Spleen (tissue), 11 donors: ENCODE measurements at regions not wholly inside any gene's neighbourhood (a gene's known extent, or its start where the extent isn't known, plus 50 kb on each side); places are given as distances from the start of the nearest gene placed in this dataset.

Experiments used
- DNase-seq: peaks from one replicate; pipeline ENCODE4 v3.0.0-alpha.2; 2020
- H3K27ac ChIP-seq, 8 donors: fragments of 200-600 bp; sonication (generic) in 7 of 8; 1 replicate in 4 of 8; 2 replicates in 4 of 8; pipeline versions ENCODE4 v1.5.0 to v1.8.0; 2016 to 2021; ENCODE audit warnings: inconsistent platforms in 4 of 8, mild to moderate bottlenecking in 4 of 8, moderate library complexity in 1 of 8
- H3K27me3 ChIP-seq, 7 donors: fragments of 200-600 bp; sonication (generic) in 6 of 7; replicated peaks in 1 of 7; 1 replicate in 4 of 7; 2 replicates in 3 of 7; pipeline versions ENCODE4 v1.5.0 to v1.8.0; 2016 to 2021; ENCODE audit warnings: inconsistent platforms in 3 of 7, mild to moderate bottlenecking in 1 of 7
- H3K36me3 ChIP-seq, 6 donors: fragments of 200-600 bp; sonication (generic) in 5 of 6; 1 replicate in 4 of 6; 2 replicates in 2 of 6; pipeline versions ENCODE4 v1.5.0 to v1.8.0; 2016 to 2021; ENCODE audit warnings: inconsistent platforms in 2 of 6
- H3K4me1 ChIP-seq, 6 donors: fragments of 200-600 bp; sonication (generic) in 5 of 6; 1 replicate in 3 of 6; 2 replicates in 3 of 6; pipeline versions ENCODE4 v1.5.0 to v1.8.0; 2016 to 2021; ENCODE audit warnings: inconsistent platforms in 3 of 6
- H3K4me3 ChIP-seq, 8 donors: fragments of 200-600 bp; sonication (generic) in 7 of 8; 1 replicate in 4 of 8; 2 replicates in 4 of 8; pipeline versions ENCODE4 v1.5.0 to v1.8.0; 2016 to 2021; ENCODE audit warnings: inconsistent platforms in 4 of 8, mild to moderate bottlenecking in 4 of 8, moderate library complexity in 2 of 8
- H3K9me3 ChIP-seq, 8 donors: fragments of 200-600 bp; sonication (generic) in 7 of 8; 1 replicate in 4 of 8; 2 replicates in 4 of 8; pipeline versions ENCODE4 v1.5.0 to v1.8.0; 2016 to 2021; ENCODE audit warnings: inconsistent platforms in 4 of 8
- POLR2A ChIP-seq, 3 donors: fragments of 450-650 bp; IDR thresholded peaks; one replicate each; pipeline ENCODE4 v1.5.1; 2017; ENCODE audit warnings: antibody characterized with exemption in 3 of 3, mild to moderate bottlenecking in 1 of 3
- POLR2AphosphoS5 ChIP-seq, 3 donors: sonication (generic); formaldehyde crosslinking; IDR thresholded peaks; one replicate each; pipeline ENCODE4 v1.5.1; 2017; ENCODE audit warnings: antibody characterized with exemption in 3 of 3
- WGBS, 5 donors: extraction: QIAGEN DNeasy Blood & Tissue Kit in 3 of 5; methylation state at CpG; one replicate each; pipeline versions ENCODE4 v1.1.5 to v1.1.7; 2013 to 2018; 5-methylcytosine and 5-hydroxymethylcytosine counted together
- intact Hi-C: fragments of 100-400 bp; cut with DNase I; formaldehyde crosslinking; loops from one replicate; pipeline ENCODE4 v1.15.0; 2023; ENCODE audit warnings: low total_unique reads
- TF ChIP-seq, protein P1 (sequence below), 11 experiments: fragments of 200-600 bp in 7 of 11; fragments of 450-650 bp in 4 of 11; sonication (generic) in 4 of 11; IDR thresholded peaks in 8 of 11; conservative IDR thresholded peaks in 3 of 11; 1 replicate in 7 of 11; 2 replicates in 4 of 11; pipeline versions ENCODE4 v1.4.0 to v1.8.0; 2016 to 2021; ENCODE audit warnings: antibody characterized with exemption in 11 of 11, inconsistent platforms in 4 of 11, mild to moderate bottlenecking in 1 of 11
- donor health status: healthy with polysubstance abuse.
- donor health status: DM: no; HTN: no; CAD: no; lungs with moderate emphysema.
- donor health status: DM: no; HTN: no; CAD: no.
- donor health status: Bipolar disorder and iron deficiency.
- donor health status: healthy.
- donor health status: DM: no; HTN: no; CAD: no.
- donor health status: DM: yes; HTN: yes; CAD: no.

GRCh38 chr17:77381185-77381700 lies 240.5 kb downstream of the SEC14L1 start:
- no peaks in the 10 kb centered on the region for H3K27me3 ChIP-seq
- H3K4me1 ChIP-seq = peaks cover 74 to 100% (median 93%) of the 10 kb centered on the region in 6 donors
- intact Hi-C loops = no loop called here
- 20 to 72% (median 47%) methylated on average over 1 to 4 of the region's 4 CpGs for WGBS, 5 donors
- DNase-seq = no peak
- H3K9me3 ChIP-seq = no peaks in the 10 kb centered on the region
- peak overlapping the region in 7 of 8 donors; percentile 2 to 95 (median 80) for H3K27ac ChIP-seq
- H3K4me3 ChIP-seq = no peak overlapping the region
- TF ChIP-seq POLR2A (IDR thresholded peaks at IDR 0.05) = no peak
- TF ChIP-seq POLR2AphosphoS5 (IDR thresholded peaks at IDR 0.05) = no peak
- H3K36me3 ChIP-seq = peaks cover 0 to 25% (median 0%) of the 10 kb centered on the region in 6 donors

DNA sequence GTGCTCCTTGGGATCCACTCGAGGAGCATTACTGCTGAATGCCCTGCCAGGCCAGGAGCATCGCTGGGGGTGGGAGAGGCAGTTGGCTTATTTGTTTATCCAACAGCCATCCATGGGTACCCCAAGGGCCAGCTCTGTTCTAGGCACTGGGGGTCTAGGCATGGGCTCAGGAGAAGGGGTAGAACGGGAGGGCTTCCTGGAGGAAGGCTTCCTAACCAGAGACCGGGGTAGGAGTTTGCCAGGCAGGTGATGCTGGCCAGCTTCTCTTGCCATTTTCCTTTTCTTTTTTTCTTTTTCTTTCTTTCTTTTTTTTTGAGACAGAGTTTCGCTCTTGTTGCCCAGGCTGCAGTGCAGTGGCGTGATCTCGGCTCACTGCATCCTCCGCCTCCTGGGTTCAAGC lies 241.0 kb downstream of the SEC14L1 start:
- intact Hi-C loops = no loop called here

GRCh38 chr17:77382356-77382911 lies 241.7 kb downstream of the SEC14L1 start:
- no peaks in the 10 kb centered on the region for H3K27me3 ChIP-seq
- H3K9me3 ChIP-seq = no peaks in the 10 kb centered on the region
- DNase-seq = no peak
- intact Hi-C loops = no loop called here
- TF ChIP-seq POLR2A (IDR thresholded peaks at IDR 0.05) (no peak), POLR2AphosphoS5 (IDR thresholded peaks at IDR 0.05) (peak in 1 of 3 donors; percentile 37)
- TF ChIP-seq, protein P1, sequence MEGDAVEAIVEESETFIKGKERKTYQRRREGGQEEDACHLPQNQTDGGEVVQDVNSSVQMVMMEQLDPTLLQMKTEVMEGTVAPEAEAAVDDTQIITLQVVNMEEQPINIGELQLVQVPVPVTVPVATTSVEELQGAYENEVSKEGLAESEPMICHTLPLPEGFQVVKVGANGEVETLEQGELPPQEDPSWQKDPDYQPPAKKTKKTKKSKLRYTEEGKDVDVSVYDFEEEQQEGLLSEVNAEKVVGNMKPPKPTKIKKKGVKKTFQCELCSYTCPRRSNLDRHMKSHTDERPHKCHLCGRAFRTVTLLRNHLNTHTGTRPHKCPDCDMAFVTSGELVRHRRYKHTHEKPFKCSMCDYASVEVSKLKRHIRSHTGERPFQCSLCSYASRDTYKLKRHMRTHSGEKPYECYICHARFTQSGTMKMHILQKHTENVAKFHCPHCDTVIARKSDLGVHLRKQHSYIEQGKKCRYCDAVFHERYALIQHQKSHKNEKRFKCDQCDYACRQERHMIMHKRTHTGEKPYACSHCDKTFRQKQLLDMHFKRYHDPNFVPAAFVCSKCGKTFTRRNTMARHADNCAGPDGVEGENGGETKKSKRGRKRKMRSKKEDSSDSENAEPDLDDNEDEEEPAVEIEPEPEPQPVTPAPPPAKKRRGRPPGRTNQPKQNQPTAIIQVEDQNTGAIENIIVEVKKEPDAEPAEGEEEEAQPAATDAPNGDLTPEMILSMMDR (IDR thresholded peaks at IDR 0.05 in 8 of 11, conservative IDR thresholded peaks at IDR 0.05 in 3 of 11) = peak in 1 of 11 experiments; percentile 28
- H3K27ac ChIP-seq = peak overlapping the region in 7 of 8 donors; percentile 10 to 95 (median 80)
- H3K4me3 ChIP-seq = peak overlapping the region in 1 of 8 donors; percentile 37
- H3K4me1 ChIP-seq = peaks cover 75 to 100% (median 93%) of the 10 kb centered on the region in 6 donors
- H3K36me3 ChIP-seq = peaks cover 0 to 25% (median 0%) of the 10 kb centered on the region in 6 donors
- WGBS, 5 donors = 27 to 51% (median 42%) methylated on average over 12 to 13 of the region's 13 CpGs

More for the DNA sequence above, 241.0 kb downstream of the SEC14L1 start:
- 86 to 96% (median 90%) methylated on average over 7 to 8 of the region's 8 CpGs for WGBS, 5 donors
- no peak overlapping the region for H3K4me3 ChIP-seq
- peaks cover 0 to 25% (median 0%) of the 10 kb centered on the region in 6 donors for H3K36me3 ChIP-seq
- H3K27ac ChIP-seq = peak overlapping the region in 7 of 8 donors; percentile 2 to 95 (median 80)
- DNase-seq = no peak
- peaks cover 74 to 100% (median 93%) of the 10 kb centered on the region in 6 donors for H3K4me1 ChIP-seq
- TF ChIP-seq POLR2A (IDR thresholded peaks at IDR 0.05) = no peak
- H3K9me3 ChIP-seq = no peaks in the 10 kb centered on the region
- H3K27me3 ChIP-seq = no peaks in the 10 kb centered on the region

DNA sequence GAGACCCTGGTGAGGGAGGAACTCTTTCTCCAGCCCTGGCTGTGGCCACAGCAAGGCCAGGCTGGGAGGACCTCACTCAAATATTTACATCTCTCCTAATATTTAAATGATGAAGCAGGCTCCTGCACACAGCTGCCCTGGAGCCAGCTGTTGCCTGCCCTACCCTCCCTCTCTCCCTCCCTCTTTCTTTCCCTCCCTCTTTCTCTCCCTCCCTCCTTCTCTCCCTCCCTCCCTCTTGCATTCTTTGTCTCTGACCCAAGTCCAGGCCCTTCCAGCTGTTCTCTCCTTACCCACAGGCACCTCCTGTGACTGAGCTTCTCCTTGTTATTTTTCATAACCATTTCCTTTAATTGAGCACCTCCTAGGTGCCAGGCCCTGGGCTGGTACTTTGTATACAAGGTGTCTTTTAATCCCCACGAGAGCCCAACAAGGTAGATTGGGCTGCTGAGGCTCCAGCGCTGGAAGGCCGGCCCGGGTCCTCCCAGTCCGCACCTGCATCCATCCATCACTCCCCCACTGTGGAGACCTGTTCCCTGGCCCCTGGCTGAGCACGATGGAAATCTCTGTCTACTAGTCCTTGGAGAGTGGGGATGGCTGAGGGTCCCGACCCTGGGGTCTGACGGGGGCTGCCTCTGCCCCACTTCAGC lies 242.3 kb downstream of the SEC14L1 start:
- Histone ChIP-seq H3K27ac (peak overlapping the region; percentile 10 to 95 (median 70)), H3K9me3 (no peaks in the 10 kb centered on the region), H3K4me3 (peak overlapping the region in 1 of 8 donors; percentile 33), H3K27me3 (no peaks in the 10 kb centered on the region), H3K36me3 (peaks cover 0 to 25% (median 0%) of the 10 kb centered on the region in 6 donors), H3K4me1 (peaks cover 76 to 100% (median 93%) of the 10 kb centered on the region in 6 donors)
- WGBS, 5 donors = 76 to 90% (median 83%) methylated on average over 5 to 8 of the region's 8 CpGs
- intact Hi-C loops = no loop called here
- TF ChIP-seq, protein P1 (IDR thresholded peaks at IDR 0.05 in 8 of 11, conservative IDR thresholded peaks at IDR 0.05 in 3 of 11) = no peak
- TF ChIP-seq POLR2A (IDR thresholded peaks at IDR 0.05) (no peak), POLR2AphosphoS5 (IDR thresholded peaks at IDR 0.05) (no peak)
- DNase-seq = no peak
